Mesenchymal stem cell (in vitro differentiated cells and primary cell): ENCODE measurements at regions not wholly inside any gene's neighbourhood (a gene's known extent, or its start where the extent isn't known, plus 50 kb on each side); places are given as distances from the start of the nearest gene placed in this dataset.

Experiments
- DNase-seq: peaks from one replicate; pipeline ENCODE4 v3.0.0-alpha.2; 2013
- H2AFZ ChIP-seq: one replicate; pipeline ENCODE4 v1.6.1; 2013; ENCODE audit warnings: low read depth, mild to moderate bottlenecking, control low read depth, inconsistent platforms, low read length, moderate library complexity
- H2AK5ac ChIP-seq: 2 replicates; pipeline ENCODE4 v1.6.1; 2013; ENCODE audit warnings: low read length, moderate library complexity, mild to moderate bottlenecking, inconsistent platforms; ENCODE audit not compliant: severe bottlenecking
- H2BK120ac ChIP-seq: one replicate; pipeline ENCODE4 v1.6.1; 2013; ENCODE audit warnings: low read depth, mild to moderate bottlenecking, inconsistent platforms, low read length, moderate library complexity
- H2BK12ac ChIP-seq, 2 experiments: one replicate each; pipeline ENCODE4 v1.6.1; 2013; ENCODE audit warnings: inconsistent platforms in 2 of 2, low read length in 2 of 2, mild to moderate bottlenecking in 2 of 2, moderate library complexity in 2 of 2, control low read depth in 1 of 2
- H2BK15ac ChIP-seq: one replicate; pipeline ENCODE4 v1.6.1; 2013; ENCODE audit warnings: mild to moderate bottlenecking, low read depth, inconsistent platforms; ENCODE audit not compliant: poor library complexity, severe bottlenecking
- H2BK5ac ChIP-seq: 2 replicates; pipeline ENCODE4 v1.6.1; 2013; ENCODE audit warnings: low read depth, mild to moderate bottlenecking, low read length, control low read depth, inconsistent platforms; ENCODE audit not compliant: poor library complexity, severe bottlenecking
- H3K14ac ChIP-seq, 2 experiments: one replicate each; pipeline ENCODE4 v1.6.1; 2013; ENCODE audit warnings: inconsistent platforms in 2 of 2, low read length in 2 of 2, control low read depth in 1 of 2, mild to moderate bottlenecking in 1 of 2, moderate library complexity in 1 of 2
- H3K18ac ChIP-seq, 2 experiments: one replicate each; pipeline ENCODE4 v1.6.1; 2013; ENCODE audit warnings: inconsistent platforms in 2 of 2, low read length in 2 of 2, control low read depth in 1 of 2, low read depth in 1 of 2, mild to moderate bottlenecking in 1 of 2
- H3K23ac ChIP-seq, 2 experiments: one replicate each; pipeline ENCODE4 v1.6.1; 2013; ENCODE audit warnings: inconsistent platforms in 2 of 2, low read length in 2 of 2, mild to moderate bottlenecking in 2 of 2, moderate library complexity in 2 of 2, control low read depth in 1 of 2
- H3K27ac ChIP-seq: 2 replicates; pipeline ENCODE4 v1.5.1; 2013; ENCODE audit warnings: mild to moderate bottlenecking, moderate library complexity, low read length, control low read depth, inconsistent platforms; ENCODE audit not compliant: poor library complexity, severe bottlenecking
- H3K27me3 ChIP-seq, 2 experiments: 2 replicates each; pipeline versions ENCODE4 v1.6.1 to v1.7.0; 2013; ENCODE audit warnings: low read length in 2 of 2, mild to moderate bottlenecking in 2 of 2, moderate library complexity in 2 of 2, control low read depth in 1 of 2, inconsistent platforms in 1 of 2; ENCODE audit not compliant: control insufficient read depth in 1 of 2, insufficient read depth in 1 of 2
- H3K36me3 ChIP-seq, 2 experiments: 2 replicates each; pipeline versions ENCODE4 v1.6.1 to v1.7.0; 2013; ENCODE audit warnings: low read length in 2 of 2, control low read depth in 1 of 2, inconsistent platforms in 1 of 2, low read depth in 1 of 2, mild to moderate bottlenecking in 1 of 2; ENCODE audit not compliant: insufficient read depth in 2 of 2, control insufficient read depth in 1 of 2
- H3K4ac ChIP-seq, 2 experiments: one replicate each; pipeline ENCODE4 v1.6.1; 2013; ENCODE audit warnings: inconsistent platforms in 2 of 2, low read length in 2 of 2, mild to moderate bottlenecking in 2 of 2, moderate library complexity in 2 of 2, control low read depth in 1 of 2, low read depth in 1 of 2
- H3K4me1 ChIP-seq: 2 replicates; pipeline ENCODE4 v1.6.1; 2013; ENCODE audit warnings: low read depth, low read length, control low read depth; ENCODE audit not compliant: control insufficient read depth, insufficient read depth
- H3K4me2 ChIP-seq: 2 replicates; pipeline ENCODE4 v1.6.1; 2013; ENCODE audit warnings: low read length, mild to moderate bottlenecking, inconsistent platforms; ENCODE audit not compliant: poor library complexity, severe bottlenecking
- H3K4me3 ChIP-seq, 2 experiments: 2 replicates each; pipeline versions ENCODE4 v1.5.1 to v1.7.0; 2013; ENCODE audit warnings: low read length in 2 of 2, mild to moderate bottlenecking in 2 of 2, control low read depth in 1 of 2, low read depth in 1 of 2; ENCODE audit not compliant: insufficient read depth in 1 of 2
- H3K79me1 ChIP-seq: replicated peaks from 2 replicates; pipeline ENCODE4 v1.6.1; 2013; ENCODE audit warnings: mild to moderate bottlenecking, control low read depth, low read length, inconsistent platforms; ENCODE audit not compliant: poor library complexity, severe bottlenecking
- H3K9ac ChIP-seq: 2 replicates; pipeline ENCODE4 v1.7.0; 2013; ENCODE audit warnings: mild to moderate bottlenecking, low read length, moderate library complexity
- H3K9me3 ChIP-seq: 2 replicates; pipeline ENCODE4 v1.7.0; 2013; ENCODE audit warnings: mild to moderate bottlenecking, low read length; ENCODE audit not compliant: control insufficient read depth
- H4K8ac ChIP-seq: one replicate; pipeline ENCODE4 v1.6.1; 2013; ENCODE audit warnings: inconsistent platforms, mild to moderate bottlenecking, low read length, moderate library complexity
- H4K91ac ChIP-seq: one replicate; pipeline ENCODE4 v1.6.1; 2013; ENCODE audit warnings: mild to moderate bottlenecking, low read length, inconsistent platforms
- WGBS: methylation state at CpG from one replicate; pipeline ENCODE4 v1.1.7; 2013; ENCODE audit warnings: mixed read lengths; 5-methylcytosine and 5-hydroxymethylcytosine counted together

GRCh38 chr3:24911076-24911475, 416.4 kb upstream of the THRB start:
- H2BK12ac ChIP-seq, result no peak overlapping the region
- H2BK5ac ChIP-seq, result no peak overlapping the region
- H2AFZ ChIP-seq, result no peak overlapping the region
- no peak overlapping the region for H2AK5ac ChIP-seq
- no peaks in the 10 kb centered on the region for H3K9me3 ChIP-seq
- H3K4me3 ChIP-seq, result no peak overlapping the region
- no peak overlapping the region for H3K4me2 ChIP-seq
- WGBS, result 80% methylated on average over 1 of the region's 3 CpGs
- H4K8ac ChIP-seq, result no peak overlapping the region
- DNase-seq, result no peak
- H3K27me3 ChIP-seq, result no peaks in the 10 kb centered on the region
- H3K14ac ChIP-seq, result no peak overlapping the region
- H4K91ac ChIP-seq, result no peak overlapping the region
- H3K4me1 ChIP-seq, result no peaks in the 10 kb centered on the region
- no peaks in the 10 kb centered on the region for H3K36me3 ChIP-seq
- no peak overlapping the region for H3K23ac ChIP-seq
- H3K4ac ChIP-seq, result no peak overlapping the region
- no peaks in the 10 kb centered on the region for H3K79me1 ChIP-seq
- no peak overlapping the region for H2BK15ac ChIP-seq
- no peak overlapping the region for H2BK120ac ChIP-seq
- H3K27ac ChIP-seq, result no peak overlapping the region
- no peak overlapping the region for H3K18ac ChIP-seq
- no peak overlapping the region for H3K9ac ChIP-seq

- Histone ChIP-seq H4K8ac (no peak overlapping the region), H3K4me3 (no peak overlapping the region), H2BK5ac (no peak overlapping the region), H2AK5ac (no peak overlapping the region), H3K23ac (no peak overlapping the region), H3K14ac (no peak overlapping the region), H3K27me3 (no peaks in the 10 kb centered on the region), H2BK120ac (no peak overlapping the region), H3K9me3 (no peaks in the 10 kb centered on the region), H3K79me1 (no peaks in the 10 kb centered on the region), H2BK15ac (no peak overlapping the region), H3K4me2 (no peak overlapping the region), H4K91ac (no peak overlapping the region), H3K18ac (no peak overlapping the region), H3K36me3 (no peaks in the 10 kb centered on the region), H3K4me1 (no peaks in the 10 kb centered on the region), H2BK12ac (no peak overlapping the region), H3K4ac (no peak overlapping the region), H3K27ac (no peak overlapping the region), H3K9ac (no peak overlapping the region), H2AFZ (no peak overlapping the region)
- 76% methylated on average over 2 of the region's 2 CpGs for WGBS
- DNase-seq, result no peak
Measured at GRCh38 chr3:24915639-24916038, 421.0 kb upstream of the THRB start.

- H3K18ac ChIP-seq, result no peak overlapping the region
- H2BK5ac ChIP-seq, result no peak overlapping the region
- no peak overlapping the region for H3K23ac ChIP-seq
- no peak for DNase-seq
- H3K9me3 ChIP-seq, result no peaks in the 10 kb centered on the region
- H3K14ac ChIP-seq, result no peak overlapping the region
- H2AK5ac ChIP-seq, result no peak overlapping the region
- H3K36me3 ChIP-seq, result no peaks in the 10 kb centered on the region
- no peak overlapping the region for H2AFZ ChIP-seq
- no peak overlapping the region for H2BK120ac ChIP-seq
- H3K79me1 ChIP-seq, result no peaks in the 10 kb centered on the region
- H2BK15ac ChIP-seq, result no peak overlapping the region
- no peak overlapping the region for H3K27ac ChIP-seq
- H3K27me3 ChIP-seq, result no peaks in the 10 kb centered on the region
- H3K4me1 ChIP-seq, result no peaks in the 10 kb centered on the region
- no peak overlapping the region for H3K4ac ChIP-seq
- no peak overlapping the region for H2BK12ac ChIP-seq
- no peak overlapping the region for H3K4me2 ChIP-seq
- H4K8ac ChIP-seq, result no peak overlapping the region
- no peak overlapping the region for H3K9ac ChIP-seq
- no peak overlapping the region for H4K91ac ChIP-seq
- WGBS, result 93% methylated on average over 5 of the region's 5 CpGs
- H3K4me3 ChIP-seq, result no peak overlapping the region
Measured at GRCh38 chr3:24917908-24918307, 423.3 kb upstream of the THRB start.

- Histone ChIP-seq H3K14ac (no peak overlapping the region), H4K91ac (no peak overlapping the region), H3K36me3 (no peaks in the 10 kb centered on the region), H3K23ac (no peak overlapping the region), H2BK5ac (no peak overlapping the region), H3K4me1 (no peaks in the 10 kb centered on the region), H4K8ac (no peak overlapping the region), H3K4me3 (no peak overlapping the region), H3K27me3 (no peaks in the 10 kb centered on the region), H3K27ac (no peak overlapping the region), H2BK120ac (no peak overlapping the region), H2BK12ac (no peak overlapping the region), H2AK5ac (no peak overlapping the region), H3K9me3 (no peaks in the 10 kb centered on the region), H2AFZ (no peak overlapping the region), H2BK15ac (no peak overlapping the region), H3K18ac (no peak overlapping the region), H3K4me2 (no peak overlapping the region), H3K79me1 (no peaks in the 10 kb centered on the region), H3K9ac (no peak overlapping the region), H3K4ac (no peak overlapping the region)
- WGBS, result 86% methylated on average over 2 of the region's 2 CpGs
- DNase-seq, result no peak
Measured at GRCh38 chr3:24923570-24923969, 428.9 kb upstream of the THRB start.
